PC-3 (cell line): ENCODE measurements at regions not wholly inside any gene's neighbourhood (a gene's known extent, or its start where the extent isn't known, plus 50 kb on each side); places are given as distances from the start of the nearest gene placed in this dataset.

Source experiments
- ATAC-seq: fragments of 200-7000 bp; cut with Tn5 transposase; 2 replicates; pipeline ENCODE4 v1.9.1; 2020; ENCODE audit warnings: mild to moderate bottlenecking, moderate library complexity
- BruUV-seq: library from RNA; stranded (reverse); fragments of 400-500 nt; replicated peaks from 2 replicates; lab custom pipeline; 2021; lab: Mats Ljungman, UMichigan
- CTCF ChIA-PET: fragments of 300-600 bp; sonication (Branson Sonifier 250); formaldehyde crosslinking; loops from one replicate; lab custom pipeline; 2022; ENCODE audit warnings: antibody characterized with exemption; lab: Charles Lee
- POLR2A ChIA-PET: fragments of 300-600 bp; sonication (Branson Sonifier 250); formaldehyde crosslinking; loops from one replicate; lab custom pipeline; 2022; ENCODE audit warnings: antibody characterized with exemption; ENCODE audit not compliant: unreplicated experiment; lab: Charles Lee
- DNase-seq: peaks from one replicate; pipeline ENCODE4 v3.0.0-alpha.2; 2015
- H2AFZ ChIP-seq: fragments of 300-600 bp; sonication (generic); 2 replicates; pipeline ENCODE4 v1.6.0; 2016; ENCODE audit warnings: antibody characterized with exemption, low read length
- H3F3A ChIP-seq: fragments of 300-600 bp; sonication (generic); one replicate; pipeline ENCODE4 v1.6.0; 2017; ENCODE audit warnings: antibody characterized with exemption, low read length, control low read depth, mild to moderate bottlenecking; ENCODE audit not compliant: unreplicated experiment
- H3K27ac ChIP-seq: fragments of 300-600 bp; sonication (generic); 2 replicates; pipeline ENCODE4 v1.5.1; 2016; ENCODE audit warnings: mild to moderate bottlenecking, low read length
- H3K27me3 ChIP-seq: fragments of 300-600 bp; sonication (generic); 2 replicates; pipeline ENCODE4 v1.6.1; 2016; ENCODE audit warnings: low read length, mixed read lengths
- H3K36me3 ChIP-seq: fragments of 300-600 bp; sonication (generic); 2 replicates; pipeline ENCODE4 v1.6.1; 2016; ENCODE audit warnings: low read depth, mixed run types, low read length, mixed read lengths
- H3K4me1 ChIP-seq: fragments of 300-600 bp; sonication (generic); 2 replicates; pipeline ENCODE4 v1.5.1; 2016; ENCODE audit warnings: low read length; ENCODE audit not compliant: insufficient read depth
- H3K4me2 ChIP-seq: fragments of 300-600 bp; sonication (generic); 2 replicates; pipeline ENCODE4 v1.6.0; 2016; ENCODE audit warnings: low read length
- H3K4me3 ChIP-seq: fragments of 300-600 bp; sonication (generic); 2 replicates; pipeline ENCODE4 v1.5.1; 2016; ENCODE audit warnings: mild to moderate bottlenecking, low read length, mixed read lengths
- H3K79me2 ChIP-seq: fragments of 300-600 bp; sonication (generic); 2 replicates; pipeline ENCODE4 v1.6.1; 2017; ENCODE audit warnings: low read length, mixed read lengths
- H3K9ac ChIP-seq: fragments of 300-600 bp; sonication (generic); 2 replicates; pipeline ENCODE4 v1.6.0; 2016; ENCODE audit warnings: mild to moderate bottlenecking, low read length
- H3K9me2 ChIP-seq: fragments of 300-600 bp; sonication (generic); replicated peaks from 2 replicates; pipeline ENCODE4 v1.6.1; 2016; ENCODE audit warnings: mixed run types, low read length, mixed read lengths
- H3K9me3 ChIP-seq: fragments of 300-600 bp; sonication (generic); 2 replicates; pipeline ENCODE4 v1.6.1; 2016; ENCODE audit warnings: low read length, mixed read lengths
- H4K20me1 ChIP-seq: fragments of 300-600 bp; sonication (generic); 2 replicates; pipeline ENCODE4 v1.6.1; 2016; ENCODE audit warnings: low read length, mixed read lengths
- EZH2 ChIP-seq: fragments of 300-600 bp; sonication (generic); IDR thresholded peaks from one replicate; pipeline ENCODE4 v1.6.1; 2017; ENCODE audit warnings: antibody characterized with exemption, mild to moderate bottlenecking, low read length; ENCODE audit not compliant: unreplicated experiment
- EZH2phosphoT487 ChIP-seq: fragments of 300-600 bp; sonication (generic); IDR thresholded peaks from 2 replicates; pipeline ENCODE4 v1.6.1; 2018; ENCODE audit warnings: mild to moderate bottlenecking, antibody characterized with exemption, low read length, borderline replicate concordance
- intact Hi-C: fragments of 100-400 bp; cut with micrococcal nuclease; formaldehyde crosslinking; loops from 2 replicates; pipeline ENCODE4 v1.9.0; 2023
- TF ChIP-seq, protein P1 (sequence below): fragments of 300-600 bp; sonication (generic); conservative IDR thresholded peaks from 2 replicates; pipeline ENCODE4 v1.5.1; 2017; ENCODE audit warnings: antibody characterized with exemption, low read depth, mild to moderate bottlenecking, low read length

GRCh38 chr2:53610260-53610659 is 157.3 kb upstream of the CHAC2 start:
- BruUV-seq, result no TSS peak
- CTCF ChIA-PET, result no interaction called here

GRCh38 chr2:53609551-53609950 is 158.1 kb upstream of the CHAC2 start:
- Histone ChIP-seq H3K9me2 (0 out of 2 replicates have a peak, but pooled peaks cover 2% of the 10 kb centered on the region), H3K9me3 (no peaks in the 10 kb centered on the region), H3K9ac (no peak overlapping the region), H3F3A (no peaks in the 10 kb centered on the region), H3K4me1 (no peaks in the 10 kb centered on the region), H2AFZ (no peak overlapping the region), H3K27ac (no peak overlapping the region), H3K79me2 (no peaks in the 10 kb centered on the region), H3K36me3 (no peaks in the 10 kb centered on the region), H3K4me3 (no peak overlapping the region), H3K4me2 (no peak overlapping the region), H4K20me1 (no peaks in the 10 kb centered on the region), H3K27me3 (no peaks in the 10 kb centered on the region)
- ATAC-seq (no peak), DNase-seq (no peak)
- TF ChIP-seq, protein P1, sequence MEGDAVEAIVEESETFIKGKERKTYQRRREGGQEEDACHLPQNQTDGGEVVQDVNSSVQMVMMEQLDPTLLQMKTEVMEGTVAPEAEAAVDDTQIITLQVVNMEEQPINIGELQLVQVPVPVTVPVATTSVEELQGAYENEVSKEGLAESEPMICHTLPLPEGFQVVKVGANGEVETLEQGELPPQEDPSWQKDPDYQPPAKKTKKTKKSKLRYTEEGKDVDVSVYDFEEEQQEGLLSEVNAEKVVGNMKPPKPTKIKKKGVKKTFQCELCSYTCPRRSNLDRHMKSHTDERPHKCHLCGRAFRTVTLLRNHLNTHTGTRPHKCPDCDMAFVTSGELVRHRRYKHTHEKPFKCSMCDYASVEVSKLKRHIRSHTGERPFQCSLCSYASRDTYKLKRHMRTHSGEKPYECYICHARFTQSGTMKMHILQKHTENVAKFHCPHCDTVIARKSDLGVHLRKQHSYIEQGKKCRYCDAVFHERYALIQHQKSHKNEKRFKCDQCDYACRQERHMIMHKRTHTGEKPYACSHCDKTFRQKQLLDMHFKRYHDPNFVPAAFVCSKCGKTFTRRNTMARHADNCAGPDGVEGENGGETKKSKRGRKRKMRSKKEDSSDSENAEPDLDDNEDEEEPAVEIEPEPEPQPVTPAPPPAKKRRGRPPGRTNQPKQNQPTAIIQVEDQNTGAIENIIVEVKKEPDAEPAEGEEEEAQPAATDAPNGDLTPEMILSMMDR, result no peak
- TF ChIP-seq EZH2 (no peak), EZH2phosphoT487 (no peak)
- ChIA-PET CTCF (no interaction called here), POLR2A (no interaction called here)
- no TSS peak for BruUV-seq
- intact Hi-C loops, result no loop called here

More at GRCh38 chr2:53610260-53610659, 157.3 kb upstream of the CHAC2 start:
- no peak for TF ChIP-seq EZH2
- no peak for TF ChIP-seq EZH2phosphoT487
- TF ChIP-seq, protein P1, result no peak
- H3K9me2 ChIP-seq, result 0 out of 2 replicates have a peak, but pooled peaks cover 6% of the 10 kb centered on the region
- H4K20me1 ChIP-seq, result no peaks in the 10 kb centered on the region
- no peaks in the 10 kb centered on the region for H3K27me3 ChIP-seq
- no peak overlapping the region for H2AFZ ChIP-seq
- no peaks in the 10 kb centered on the region for H3K36me3 ChIP-seq
- no peaks in the 10 kb centered on the region for H3K4me1 ChIP-seq
- POLR2A ChIA-PET, result interaction anchor here (0.7 kb wide), 1 partner anchor 133 kb away, joined by 3 read pairs; no protein-coding TSS in a partner anchor
- no peak overlapping the region for H3K4me3 ChIP-seq
- DNase-seq (no peak), ATAC-seq (no peak)
- H3K79me2 ChIP-seq, result no peaks in the 10 kb centered on the region
- no peaks in the 10 kb centered on the region for H3F3A ChIP-seq
- H3K9me3 ChIP-seq, result no peaks in the 10 kb centered on the region
- no peak overlapping the region for H3K27ac ChIP-seq
- H3K4me2 ChIP-seq, result no peak overlapping the region
- intact Hi-C loops, result no loop called here
- H3K9ac ChIP-seq, result no peak overlapping the region

- intact Hi-C loops, result no loop called here
- H3K4me1 ChIP-seq, result no peaks in the 10 kb centered on the region
Observed at GRCh38 chr2:53608293-53608692, 159.3 kb upstream of the CHAC2 start.

More at GRCh38 chr2:53608293-53608692, 159.3 kb upstream of the CHAC2 start:
- Histone ChIP-seq H2AFZ (no peak overlapping the region), H3K27ac (no peak overlapping the region), H3K36me3 (no peaks in the 10 kb centered on the region), H4K20me1 (no peaks in the 10 kb centered on the region), H3K4me3 (no peak overlapping the region), H3K27me3 (no peaks in the 10 kb centered on the region), H3K9me2 (no peaks in the 10 kb centered on the region), H3F3A (no peaks in the 10 kb centered on the region), H3K9ac (no peak overlapping the region), H3K79me2 (no peaks in the 10 kb centered on the region), H3K4me2 (no peak overlapping the region), H3K9me3 (no peaks in the 10 kb centered on the region)
- no peak for ATAC-seq
- TF ChIP-seq, protein P1, result no peak
- TF ChIP-seq EZH2 (no peak), EZH2phosphoT487 (no peak)
- no TSS peak for BruUV-seq
- CTCF ChIA-PET, result no interaction called here
- POLR2A ChIA-PET, result no interaction called here
- no peak for DNase-seq
